Head of caudate nucleus (tissue), 42 donors: ENCODE measurements at regions not wholly inside any gene's neighbourhood (a gene's known extent, or its start where the extent isn't known, plus 50 kb on each side); places are given as distances from the start of the nearest gene placed in this dataset.
"Not testable (repeated sequence)": the region's sequence is repeated elsewhere in the genome, so short reads cannot be mapped to it uniquely, and the experiment has no call there.

Source experiments
- DNase-seq, 42 donors: peaks; one replicate each; pipeline versions ENCODE4 v3.0.0 to v3.0.0-alpha.2; 2020 to 2021; ENCODE audit warnings: mixed read lengths in 7 of 42
- intact Hi-C: fragments of 100-400 bp; cut with DNase I; formaldehyde crosslinking; loops from one replicate; pipeline ENCODE4 v1.15.0; 2022

DNA sequence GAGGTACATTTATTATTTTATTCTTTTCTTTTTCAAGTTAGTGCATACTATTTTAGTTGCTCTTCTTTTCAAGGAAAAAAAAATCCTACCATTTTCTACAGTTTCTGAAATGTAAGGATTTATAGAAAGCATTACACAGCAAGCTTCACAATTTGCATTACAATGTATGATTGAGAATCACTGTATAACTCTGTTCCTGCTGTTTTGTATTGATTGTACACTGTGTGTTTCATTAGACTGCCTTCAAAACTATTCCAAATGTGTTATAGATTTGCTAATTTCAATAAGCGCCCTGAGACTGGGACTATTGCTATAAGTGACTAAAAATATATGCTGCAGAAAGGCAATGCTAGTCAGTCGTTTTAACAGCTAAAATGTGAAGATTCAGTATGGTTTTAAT, 479.7 kb upstream of the EYS start:
- intact Hi-C loops = no loop called here

DNA sequence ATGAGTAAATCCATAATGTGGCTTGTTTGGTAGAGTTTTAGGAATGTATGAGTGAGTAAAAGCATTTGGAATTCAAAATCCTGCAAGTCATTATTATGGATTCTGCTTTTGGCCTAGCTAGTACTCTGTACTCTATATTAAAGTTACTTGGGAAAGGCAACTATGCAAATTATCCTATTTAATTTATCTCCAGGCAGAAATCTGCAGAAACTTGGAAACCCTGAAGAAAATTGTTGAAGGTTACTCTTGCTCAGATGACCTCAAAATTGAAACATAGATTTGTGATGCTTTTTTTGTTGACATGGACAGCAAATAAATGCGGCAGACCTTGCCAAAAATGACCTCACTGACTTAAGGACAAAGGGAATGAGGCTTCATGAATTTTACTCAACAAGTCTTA, 477.1 kb upstream of the EYS start:
- no peak for DNase-seq
- intact Hi-C loops = no loop called here

More for the DNA sequence above, 479.7 kb upstream of the EYS start:
- DNase-seq = no peak

- DNase-seq = no peak
- intact Hi-C loops = no loop called here
Measured at GRCh38 chr6:66179361-66179760, 472.3 kb upstream of the EYS start.

DNA sequence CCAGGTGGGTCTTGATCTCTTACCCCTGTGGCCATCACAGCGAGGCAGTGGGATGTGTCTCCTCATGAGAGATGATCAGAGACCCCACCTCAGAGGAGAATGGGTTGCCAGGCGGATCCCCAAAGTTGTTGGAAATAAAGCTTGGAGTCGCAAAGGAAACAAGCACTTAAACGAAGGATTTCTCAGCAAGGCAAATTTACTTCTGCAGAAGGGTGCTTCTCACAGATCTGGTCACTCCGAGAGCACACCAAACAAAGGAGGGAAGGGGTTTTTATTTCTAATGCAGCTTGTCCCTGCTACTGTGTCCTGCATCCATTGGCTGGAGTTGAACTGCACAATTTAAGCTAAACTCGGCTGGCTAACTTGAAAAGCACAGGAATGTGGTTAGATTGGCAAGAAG, 466.6 kb upstream of the EYS start:
- no peak for DNase-seq
- intact Hi-C loops = no loop called here

- DNase-seq, intact Hi-C loops: not testable (repeated sequence)
Measured at GRCh38 chr6:66166713-66167112, 459.7 kb upstream of the EYS start.

DNA sequence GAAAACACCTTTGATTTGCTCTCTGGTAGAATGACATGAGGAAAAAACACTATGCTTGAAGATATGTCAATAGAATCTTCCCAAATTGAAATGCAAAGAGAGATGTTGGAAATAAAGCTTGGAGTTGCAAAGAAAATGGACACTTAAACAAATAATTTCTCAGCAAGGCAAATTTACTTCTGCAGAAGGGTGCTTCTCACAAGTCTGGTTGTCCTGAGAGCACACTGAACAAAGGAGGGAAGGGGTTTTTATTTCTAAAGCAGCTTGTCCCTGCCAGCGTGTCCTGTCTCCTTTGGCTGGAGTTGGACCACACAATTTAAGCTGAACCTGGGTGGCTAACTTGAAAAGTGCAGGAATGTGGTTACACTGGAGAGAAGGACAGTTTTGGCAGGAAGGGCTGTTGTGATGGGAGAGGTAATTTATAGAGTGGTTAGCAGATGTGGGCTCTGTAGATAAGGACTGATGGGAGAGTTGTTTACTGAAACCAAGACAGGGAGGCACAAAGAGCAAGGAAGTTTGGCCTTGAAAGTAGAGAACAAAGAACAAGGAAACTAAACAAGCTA, 454.6 kb upstream of the EYS start:
- no peak for DNase-seq

DNA sequence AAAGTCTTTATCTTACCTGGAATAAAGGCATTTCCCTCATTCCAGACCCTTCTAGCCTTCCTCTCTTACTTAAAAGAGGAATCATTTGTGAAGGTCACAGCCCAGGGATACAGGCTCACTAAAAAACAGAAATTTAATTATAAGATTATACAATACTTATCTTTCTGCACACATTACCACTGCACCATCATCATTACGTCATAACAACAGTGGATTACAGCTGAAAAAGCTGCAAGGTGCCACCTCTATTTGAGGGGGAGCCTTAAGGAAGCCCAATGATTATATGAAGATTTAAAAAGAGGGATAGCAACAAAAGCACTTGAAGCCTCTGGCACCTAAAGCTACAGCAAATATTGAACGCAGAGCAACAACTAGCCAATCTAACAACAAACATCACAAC, 452.9 kb upstream of the EYS start:
- DNase-seq = no peak
- intact Hi-C loops = no loop called here

More for the DNA sequence above, 454.6 kb upstream of the EYS start:
- intact Hi-C loops = no loop called here

- no peak for DNase-seq
- intact Hi-C loops = no loop called here
Measured at GRCh38 chr6:66153247-66153646, 446.2 kb upstream of the EYS start.

GRCh38 chr6:66149132-66149531, 442.1 kb upstream of the EYS start:
- no peak for DNase-seq
- intact Hi-C loops = no loop called here

DNA sequence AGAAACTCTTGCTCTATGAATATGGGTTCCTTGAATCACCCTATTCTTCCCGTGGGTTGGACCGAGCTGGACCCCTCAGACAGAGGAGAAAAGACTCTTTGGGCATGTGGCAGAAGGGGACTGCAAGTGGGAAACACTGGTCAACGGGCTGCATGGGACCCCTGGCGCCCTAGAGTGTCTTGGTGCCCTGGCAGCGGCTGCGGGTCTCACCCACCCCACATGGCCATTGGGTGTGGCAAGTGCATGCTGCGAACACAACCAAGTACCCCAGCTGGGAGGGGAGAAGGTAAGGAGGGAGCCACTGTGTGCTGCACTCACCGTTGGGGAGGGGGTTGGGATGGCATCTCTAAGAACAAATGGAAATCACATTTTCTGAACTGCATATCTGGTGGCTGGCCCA, 438.8 kb upstream of the EYS start:
- DNase-seq = no peak
- intact Hi-C loops = no loop called here

DNA sequence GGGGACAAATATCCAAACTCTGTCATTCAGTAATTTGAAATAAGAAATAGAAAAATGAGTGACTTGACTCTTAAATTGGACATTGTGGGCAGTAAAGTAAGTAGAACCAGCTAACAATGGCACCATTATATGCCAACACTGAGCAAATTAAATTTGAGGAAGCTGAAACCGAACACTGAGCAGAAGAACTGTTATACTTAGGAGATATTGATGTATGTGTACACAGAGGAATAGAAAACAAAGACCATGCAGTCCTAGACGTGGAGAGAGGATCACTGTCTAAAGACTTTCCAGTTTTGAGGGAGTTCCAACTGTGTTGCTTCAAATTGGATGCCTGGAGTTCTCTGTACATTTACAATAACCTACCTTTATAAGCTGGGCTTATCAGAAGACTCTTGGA, 427.0 kb upstream of the EYS start:
- intact Hi-C loops = no loop called here
- DNase-seq = no peak

GRCh38 chr6:66128656-66129055, 421.6 kb upstream of the EYS start:
- DNase-seq = no peak
- intact Hi-C loops = no loop called here

DNA sequence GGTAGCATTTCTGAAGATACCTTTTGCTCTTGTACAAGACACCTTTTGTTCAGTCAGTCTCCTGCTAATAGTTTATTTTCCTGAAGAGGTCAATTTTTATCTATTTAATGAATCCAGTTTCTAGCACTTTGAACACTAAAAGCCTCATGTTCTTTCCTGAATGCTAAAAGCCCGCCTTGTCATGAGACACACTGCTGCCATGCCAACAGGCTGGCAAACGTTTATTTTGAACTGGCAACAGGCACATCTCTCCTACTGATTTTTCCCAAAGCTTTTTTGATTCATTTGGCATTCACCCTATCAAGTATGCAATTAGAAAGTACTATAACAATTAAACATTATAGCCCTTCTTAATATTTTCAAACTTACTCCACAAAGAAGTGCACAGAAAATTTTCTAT, 421.2 kb upstream of the EYS start:
- intact Hi-C loops = no loop called here

GRCh38 chr6:66127061-66127460, 420.0 kb upstream of the EYS start:
- DNase-seq = peak in 18 of 42 donors; percentile 2 to 64 (median 22)
- intact Hi-C loops = no loop called here

More for the DNA sequence above, 421.2 kb upstream of the EYS start:
- DNase-seq = peak in 15 of 42 donors; percentile 10 to 49 (median 22)

- intact Hi-C loops = no loop called here
- DNase-seq = no peak
Measured at GRCh38 chr6:66126358-66126757, 419.3 kb upstream of the EYS start.

- intact Hi-C loops = no loop called here
- no peak for DNase-seq
Measured at GRCh38 chr6:66103954-66104353, 396.9 kb upstream of the EYS start.

GRCh38 chr6:66103354-66103753, 396.3 kb upstream of the EYS start:
- intact Hi-C loops = no loop called here
- no peak for DNase-seq

DNA sequence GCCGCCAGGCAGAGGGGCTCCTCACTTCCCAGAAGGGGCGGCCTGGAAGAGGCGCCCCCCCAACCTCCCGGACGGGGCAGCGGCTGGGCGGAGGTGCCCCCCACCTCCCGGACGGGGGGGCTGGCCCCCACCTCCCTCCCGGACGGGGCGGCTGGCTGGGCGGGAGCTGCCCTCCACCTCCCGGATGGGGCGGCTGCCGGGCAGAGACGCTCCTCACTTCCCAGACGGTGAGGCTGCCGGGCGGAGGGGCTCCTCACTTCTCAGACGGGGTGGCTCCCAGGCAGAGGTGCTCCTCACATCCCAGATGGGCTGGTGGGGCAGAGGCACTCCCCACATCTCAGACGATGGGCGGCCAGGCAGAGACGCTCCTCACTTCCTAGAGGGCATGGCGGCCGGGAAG, 389.7 kb upstream of the EYS start:
- intact Hi-C loops = no loop called here
- DNase-seq = no peak

DNA sequence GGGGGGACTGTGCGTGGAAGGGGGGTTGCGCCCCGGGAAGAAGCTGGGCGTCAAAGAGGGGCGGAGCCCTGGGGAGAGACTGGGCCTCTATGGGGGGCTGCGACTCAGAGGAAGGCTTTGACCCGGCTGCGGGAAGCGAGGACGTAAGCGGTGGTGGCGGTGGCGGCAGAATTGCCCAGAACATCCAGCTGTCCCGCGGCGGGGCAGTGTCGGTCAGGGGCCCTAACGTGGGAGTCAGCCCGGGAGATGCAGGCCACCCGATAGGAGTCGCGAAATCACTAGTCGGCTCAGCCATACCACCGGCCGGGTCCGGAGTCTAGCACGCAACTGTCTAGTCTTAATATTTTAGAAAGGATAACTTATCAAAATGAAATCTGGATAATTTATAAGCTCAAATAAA, 387.6 kb upstream of the EYS start:
- intact Hi-C loops = no loop called here
- DNase-seq = no peak

- intact Hi-C loops, DNase-seq: not testable (repeated sequence)
Measured at GRCh38 chr6:66092306-66092705, 385.3 kb upstream of the EYS start.

GRCh38 chr6:66086532-66086931, 379.5 kb upstream of the EYS start:
- intact Hi-C loops = no loop called here
- no peak for DNase-seq

- intact Hi-C loops = no loop called here
- DNase-seq = no peak
Measured at GRCh38 chr6:66082914-66083313, 375.9 kb upstream of the EYS start.
